Fibroblast of the aortic adventitia (primary cell): ENCODE measurements at regions not wholly inside any gene's neighbourhood (a gene's known extent, or its start where the extent isn't known, plus 50 kb on each side); places are given as distances from the start of the nearest gene placed in this dataset.
"Not testable (repeated sequence)": the region's sequence is repeated elsewhere in the genome, so short reads cannot be mapped to it uniquely, and the experiment has no call there.

Experiments used
- DNase-seq: peaks from one replicate; pipeline ENCODE4 v3.0.0-alpha.2; 2010; ENCODE audit warnings: low read depth
- H3K4me3 ChIP-seq: 2 replicates; pipeline ENCODE4 v1.5.1; 2011; ENCODE audit warnings: low read depth, mild to moderate bottlenecking, control low read depth, low read length, moderate library complexity
- TF ChIP-seq, protein P1 (sequence below): IDR thresholded peaks from 2 replicates; pipeline ENCODE4 v1.5.1; 2011; ENCODE audit warnings: mild to moderate bottlenecking, low read length, control low read depth, inconsistent platforms; ENCODE audit not compliant: insufficient read depth

DNA sequence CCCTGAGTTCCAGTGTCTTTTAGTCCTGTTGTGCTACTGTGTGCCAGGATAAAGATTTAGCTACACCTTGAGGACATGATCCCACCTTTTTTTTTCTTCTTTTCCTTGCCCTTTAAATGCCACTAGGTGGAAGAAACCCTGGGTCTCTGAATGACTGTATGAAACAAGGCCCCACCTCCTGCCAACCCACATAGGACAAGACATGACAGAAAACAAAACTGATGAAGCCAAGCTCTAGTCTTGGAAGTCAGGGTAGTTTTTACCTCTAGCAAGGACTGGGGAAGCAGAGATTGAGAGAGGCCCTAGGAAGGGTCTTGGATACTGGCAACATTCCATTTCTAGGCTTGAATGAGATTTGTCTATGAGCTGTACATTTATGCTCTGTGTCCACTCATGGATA is 410.7 kb downstream of the MIAT start:
- TF ChIP-seq, protein P1, sequence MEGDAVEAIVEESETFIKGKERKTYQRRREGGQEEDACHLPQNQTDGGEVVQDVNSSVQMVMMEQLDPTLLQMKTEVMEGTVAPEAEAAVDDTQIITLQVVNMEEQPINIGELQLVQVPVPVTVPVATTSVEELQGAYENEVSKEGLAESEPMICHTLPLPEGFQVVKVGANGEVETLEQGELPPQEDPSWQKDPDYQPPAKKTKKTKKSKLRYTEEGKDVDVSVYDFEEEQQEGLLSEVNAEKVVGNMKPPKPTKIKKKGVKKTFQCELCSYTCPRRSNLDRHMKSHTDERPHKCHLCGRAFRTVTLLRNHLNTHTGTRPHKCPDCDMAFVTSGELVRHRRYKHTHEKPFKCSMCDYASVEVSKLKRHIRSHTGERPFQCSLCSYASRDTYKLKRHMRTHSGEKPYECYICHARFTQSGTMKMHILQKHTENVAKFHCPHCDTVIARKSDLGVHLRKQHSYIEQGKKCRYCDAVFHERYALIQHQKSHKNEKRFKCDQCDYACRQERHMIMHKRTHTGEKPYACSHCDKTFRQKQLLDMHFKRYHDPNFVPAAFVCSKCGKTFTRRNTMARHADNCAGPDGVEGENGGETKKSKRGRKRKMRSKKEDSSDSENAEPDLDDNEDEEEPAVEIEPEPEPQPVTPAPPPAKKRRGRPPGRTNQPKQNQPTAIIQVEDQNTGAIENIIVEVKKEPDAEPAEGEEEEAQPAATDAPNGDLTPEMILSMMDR = no peak
- no peak for DNase-seq
- H3K4me3 ChIP-seq = no peak overlapping the region

DNA sequence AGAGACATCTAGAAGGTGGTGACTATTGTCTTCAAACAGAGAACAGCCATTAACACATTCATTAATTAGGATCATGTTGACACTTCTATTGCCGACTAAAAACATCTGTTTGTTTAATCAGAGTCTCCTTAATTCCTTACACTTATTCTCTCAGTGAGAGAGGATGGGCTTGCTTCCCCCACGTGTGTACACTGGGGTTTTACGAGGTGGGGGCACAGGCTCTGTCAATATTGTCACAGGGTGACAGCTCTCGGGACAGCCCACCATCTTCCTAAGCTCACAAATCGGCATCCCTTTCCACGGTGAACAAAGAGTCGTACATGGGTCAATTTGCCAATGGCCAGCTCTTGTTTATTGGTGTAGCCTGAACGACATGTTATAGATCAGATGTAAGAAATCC is 413.2 kb downstream of the MIAT start:
- TF ChIP-seq, protein P1 = no peak
- DNase-seq = no peak
- H3K4me3 ChIP-seq = no peak overlapping the region

DNA sequence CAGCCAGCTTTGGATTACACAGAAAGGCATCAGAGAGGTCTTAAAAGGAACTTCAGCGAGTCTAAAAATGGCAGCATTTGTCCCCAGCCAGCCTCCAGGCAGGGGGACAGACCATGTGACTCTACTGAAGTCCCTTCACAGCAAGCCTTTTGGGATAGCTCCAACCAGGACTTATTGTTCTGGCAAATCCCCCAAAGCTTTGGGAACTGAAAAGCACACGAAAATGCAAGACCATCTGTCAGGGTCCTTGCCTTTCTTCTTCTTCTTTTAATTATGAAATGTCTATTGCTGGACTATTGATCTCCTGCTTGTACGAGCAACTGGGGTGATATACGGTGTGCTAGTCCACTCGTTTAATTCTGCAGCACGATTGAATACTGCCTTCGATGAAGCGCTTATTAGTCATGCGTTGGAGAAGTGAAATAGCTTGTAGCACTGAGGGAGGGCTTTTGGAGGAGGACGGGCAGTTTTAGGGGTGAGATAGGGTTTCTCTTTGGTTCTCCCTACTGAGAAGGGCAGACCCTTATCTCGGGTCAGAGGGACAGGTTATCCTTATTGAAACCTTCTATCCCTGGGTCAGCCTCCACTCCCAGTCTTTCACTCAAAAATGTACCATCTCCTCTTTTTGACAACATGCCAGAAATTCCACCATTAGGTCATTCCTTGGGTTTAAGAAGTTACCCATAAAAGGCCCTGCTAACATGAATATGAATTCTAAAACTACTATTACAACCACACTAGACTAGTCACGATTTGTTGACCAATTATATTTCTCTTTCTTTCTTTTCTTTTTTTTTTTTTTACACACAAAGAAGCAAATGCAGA is 416.4 kb downstream of the MIAT start:
- no peak overlapping the region for H3K4me3 ChIP-seq
- TF ChIP-seq, protein P1 = no peak
- no peak for DNase-seq

DNA sequence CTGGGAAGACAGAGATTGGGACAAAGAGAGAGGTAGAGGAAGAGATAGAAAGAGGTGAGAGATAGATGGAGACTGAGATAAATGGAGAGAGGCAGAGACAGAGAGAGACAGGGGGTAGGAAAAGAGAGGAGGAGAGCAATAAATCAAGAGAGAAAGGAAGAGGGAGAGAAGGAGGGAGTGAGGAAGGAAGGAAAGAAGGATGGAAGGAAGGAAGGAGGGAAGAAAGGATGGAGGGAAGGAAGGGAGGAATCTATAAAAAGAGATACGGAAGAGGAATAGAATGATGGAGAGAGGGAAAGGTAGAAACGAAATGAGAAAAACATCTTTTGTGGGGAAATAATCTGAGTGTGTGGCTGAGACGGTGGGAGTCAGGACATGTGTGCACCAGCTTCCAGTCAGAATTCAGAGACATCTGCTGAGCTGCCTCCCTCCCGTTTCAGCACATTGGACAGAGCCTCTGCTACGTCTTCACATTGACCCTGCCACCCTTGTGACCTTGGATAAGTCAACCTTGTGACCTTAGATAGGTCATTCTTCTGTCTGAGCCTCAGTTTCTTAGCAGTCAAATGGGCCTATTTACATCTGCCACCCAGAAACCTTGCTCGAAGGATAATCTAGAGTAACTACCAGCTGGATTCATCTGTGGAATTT is 417.8 kb downstream of the MIAT start:
- DNase-seq = no peak
- H3K4me3 ChIP-seq = no peak overlapping the region
- TF ChIP-seq, protein P1 = no peak

DNA sequence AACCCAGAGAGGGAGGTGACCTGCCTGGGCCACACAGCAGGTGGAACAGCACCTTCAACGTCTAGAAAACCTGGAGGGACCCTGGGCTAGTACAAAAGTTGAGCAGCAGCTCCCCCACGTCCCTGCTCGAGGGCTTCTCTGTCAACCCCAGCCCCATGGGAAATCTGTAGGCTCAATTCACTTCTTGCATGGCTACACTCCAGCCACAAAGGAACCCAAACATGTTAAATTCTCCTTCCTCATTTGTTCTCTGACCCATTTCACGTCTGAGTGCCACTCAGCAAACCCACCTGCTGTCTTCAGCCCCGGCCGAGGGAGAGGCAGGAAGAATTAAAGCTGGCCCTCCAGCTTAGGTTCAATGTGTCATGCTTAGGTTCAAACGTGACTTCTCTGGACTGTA is 418.5 kb downstream of the MIAT start:
- TF ChIP-seq, protein P1 = no peak
- H3K4me3 ChIP-seq = no peak overlapping the region
- DNase-seq = no peak

DNA sequence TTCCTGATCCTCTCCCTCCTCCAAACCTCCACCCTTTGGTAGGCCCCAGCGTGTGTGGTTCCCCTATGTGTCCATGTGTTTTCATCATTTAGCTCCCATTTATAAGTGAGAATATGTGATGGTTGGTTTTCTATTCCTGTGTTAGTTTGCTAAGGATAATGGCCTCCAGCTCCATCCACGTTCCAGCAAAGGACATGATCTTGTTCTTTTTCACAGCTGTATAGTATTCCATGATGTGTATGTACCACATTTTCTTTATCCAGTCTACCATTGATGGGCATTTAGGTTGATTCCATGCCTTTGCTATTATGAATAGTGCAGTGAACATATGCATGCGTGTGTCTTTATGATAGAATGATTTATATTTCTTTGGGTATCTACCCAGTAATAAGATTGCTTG is 420.7 kb downstream of the MIAT start:
- not testable (repeated sequence) for H3K4me3 ChIP-seq, DNase-seq

DNA sequence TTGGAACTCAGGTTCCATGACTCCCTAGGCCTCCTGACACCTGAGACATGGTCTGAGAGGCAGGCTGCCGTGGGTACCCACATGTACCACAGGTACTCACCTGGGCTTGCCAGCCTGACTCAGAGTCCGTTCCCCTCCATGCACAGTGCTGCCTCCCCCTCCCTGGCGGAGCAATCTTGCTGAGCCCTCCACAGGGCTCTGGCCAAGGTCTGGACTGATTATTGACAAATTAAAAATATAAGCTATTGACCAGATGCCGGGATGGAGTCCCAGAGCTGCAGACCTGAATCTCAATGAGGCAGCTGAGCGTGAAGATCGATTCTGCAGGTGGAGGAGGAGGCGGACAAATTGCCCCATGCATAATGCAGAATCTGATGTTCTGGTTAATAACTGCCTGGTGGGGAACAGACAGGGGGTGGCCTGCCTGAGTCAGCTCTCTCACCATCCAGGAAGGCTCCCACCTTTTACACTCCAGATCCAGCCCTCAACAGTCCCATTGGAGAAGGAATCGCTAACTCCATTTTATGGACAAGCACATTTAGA is 422.7 kb downstream of the MIAT start:
- DNase-seq = no peak
- TF ChIP-seq, protein P1 = no peak
- no peak overlapping the region for H3K4me3 ChIP-seq
